WTC11 (cell line): ENCODE measurements at regions not wholly inside any gene's neighbourhood (a gene's known extent, or its start where the extent isn't known, plus 50 kb on each side); places are given as distances from the start of the nearest gene placed in this dataset.

Experiments used
- ATAC-seq: fragments of 200-7000 bp; cut with Tn5 transposase; 2 replicates; pipeline ENCODE4 v1.10.0; 2021; ENCODE audit warnings: mild to moderate bottlenecking, moderate library complexity
- CTCF ChIA-PET: fragments of 300-600 bp; sonication (Branson Sonifier 250); formaldehyde crosslinking; loops from one replicate; lab custom pipeline; 2021; ENCODE audit warnings: antibody characterized with exemption; lab: Charles Lee
- POLR2A ChIA-PET: fragments of 350-600 bp; sonication (Branson Sonifier 250); formaldehyde crosslinking; loops from one replicate; lab custom pipeline; 2021; ENCODE audit warnings: antibody characterized with exemption; lab: Charles Lee
- DNase-seq: peaks from one replicate; pipeline ENCODE4 v3.0.0; 2021; ENCODE audit warnings: low spot score
- H3K27ac Mint-ChIP-seq: 2 replicates; pipeline ENCODE4 v1.8.0; 2021; ENCODE audit warnings: mixed read lengths
- H3K27me3 Mint-ChIP-seq: 2 replicates; pipeline ENCODE4 v1.8.0; 2021; ENCODE audit warnings: low read depth, mild to moderate bottlenecking, moderate library complexity, mixed read lengths
- H3K36me3 Mint-ChIP-seq: 2 replicates; pipeline ENCODE4 v1.8.0; 2021; ENCODE audit warnings: mixed read lengths
- H3K4me1 Mint-ChIP-seq: 2 replicates; pipeline ENCODE4 v1.8.0; 2022; ENCODE audit warnings: mixed read lengths
- H3K4me3 Mint-ChIP-seq: 2 replicates; pipeline ENCODE4 v1.8.0; 2021; ENCODE audit warnings: mild to moderate bottlenecking, moderate library complexity, mixed read lengths
- H3K9me3 Mint-ChIP-seq: 2 replicates; pipeline ENCODE4 v1.8.0; 2021; ENCODE audit warnings: mixed read lengths
- CBFB ChIP-seq: sonication (generic); formaldehyde crosslinking; IDR thresholded peaks from 2 replicates; pipeline ENCODE4 v1.8.1; 2022; ENCODE audit warnings: mild to moderate bottlenecking, low read depth, missing genetic modification reagents
- FOXJ3 ChIP-seq: sonication (generic); formaldehyde crosslinking; IDR thresholded peaks from 2 replicates; pipeline ENCODE4 v1.9.0; 2021; ENCODE audit warnings: missing genetic modification reagents, mild to moderate bottlenecking, borderline replicate concordance
- GTF2I ChIP-seq: fragments of 250-450 bp; sonication (Bioruptor Pico); conservative IDR thresholded peaks from 2 replicates; pipeline ENCODE4 v1.4.0; 2021; ENCODE audit warnings: mild to moderate bottlenecking
- MYBL2 ChIP-seq: sonication (generic); formaldehyde crosslinking; IDR thresholded peaks from 2 replicates; pipeline ENCODE4 v1.8.1; 2023; ENCODE audit warnings: mild to moderate bottlenecking, moderate library complexity, missing genetic modification reagents
- NR2C2 ChIP-seq: sonication (generic); formaldehyde crosslinking; IDR thresholded peaks from 2 replicates; pipeline ENCODE4 v1.8.0; 2022; ENCODE audit warnings: mild to moderate bottlenecking, missing genetic modification reagents
- NR3C1 ChIP-seq: sonication (generic); formaldehyde crosslinking; conservative IDR thresholded peaks from 2 replicates; pipeline ENCODE4 v1.8.1; 2023; ENCODE audit warnings: low read depth, mild to moderate bottlenecking, missing genetic modification reagents
- OVOL2 ChIP-seq: fragments of 250-450 bp; sonication (Bioruptor Pico); IDR thresholded peaks from 2 replicates; pipeline ENCODE4 v1.9.0; 2021; ENCODE audit warnings: mild to moderate bottlenecking, borderline replicate concordance
- RELA ChIP-seq: sonication (generic); formaldehyde crosslinking; IDR thresholded peaks from 2 replicates; pipeline ENCODE4 v1.8.1; 2022; ENCODE audit warnings: missing genetic modification reagents, mild to moderate bottlenecking, borderline replicate concordance
- TEAD1 ChIP-seq: sonication (generic); formaldehyde crosslinking; IDR thresholded peaks from 2 replicates; pipeline ENCODE4 v1.8.0; 2022; ENCODE audit warnings: mild to moderate bottlenecking, missing genetic modification reagents
- ZNF232 ChIP-seq: sonication (generic); formaldehyde crosslinking; IDR thresholded peaks from 2 replicates; pipeline ENCODE4 v1.8.0; 2022; ENCODE audit warnings: mild to moderate bottlenecking, missing genetic modification reagents
- TF ChIP-seq, protein P1 (sequence below): fragments of 250-450 bp; sonication (Bioruptor Pico); IDR thresholded peaks from 2 replicates; pipeline ENCODE4 v1.9.0; 2021; ENCODE audit warnings: mild to moderate bottlenecking
- TF ChIP-seq, protein P2 (sequence below): sonication (generic); formaldehyde crosslinking; IDR thresholded peaks from 2 replicates; pipeline ENCODE4 v1.8.1; 2023; ENCODE audit warnings: mild to moderate bottlenecking, missing genetic modification reagents
- TF ChIP-seq, protein P3 (sequence below): sonication (generic); formaldehyde crosslinking; IDR thresholded peaks from 2 replicates; pipeline ENCODE4 v1.8.1; 2023; ENCODE audit warnings: mild to moderate bottlenecking, missing genetic modification reagents, moderate library complexity
- TF ChIP-seq, protein P4 (sequence below): sonication (generic); formaldehyde crosslinking; IDR thresholded peaks from 2 replicates; pipeline ENCODE4 v1.8.0; 2022; ENCODE audit warnings: mild to moderate bottlenecking, missing genetic modification reagents
- TF ChIP-seq, protein P5 (sequence below): sonication (generic); formaldehyde crosslinking; IDR thresholded peaks from 2 replicates; pipeline ENCODE4 v1.8.0; 2023; ENCODE audit warnings: mild to moderate bottlenecking, missing genetic modification reagents
- TF ChIP-seq, protein P6 (sequence below): sonication (generic); formaldehyde crosslinking; IDR thresholded peaks from 2 replicates; pipeline ENCODE4 v1.8.0; 2022; ENCODE audit warnings: mild to moderate bottlenecking, missing genetic modification reagents
- TF ChIP-seq, protein P7 (sequence below): sonication (generic); formaldehyde crosslinking; conservative IDR thresholded peaks from 2 replicates; pipeline ENCODE4 v1.8.1; 2023; ENCODE audit warnings: mild to moderate bottlenecking, low read depth, missing genetic modification reagents, moderate library complexity

DNA sequence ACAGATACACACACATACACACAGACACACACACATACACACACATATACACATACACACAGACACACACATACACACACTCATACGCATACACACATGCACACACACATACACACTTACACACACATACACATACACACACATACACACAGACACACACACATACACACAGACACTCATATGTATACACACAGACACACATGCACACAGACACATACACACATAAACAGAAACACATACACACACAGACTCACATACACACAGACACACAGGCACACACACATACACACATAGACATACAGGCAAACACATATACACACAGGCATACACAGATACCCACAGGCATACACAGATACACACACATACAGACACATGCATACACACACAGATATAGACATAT is 143.9 kb upstream of the LYZL2 start (continued):
- TF ChIP-seq, protein P1, sequence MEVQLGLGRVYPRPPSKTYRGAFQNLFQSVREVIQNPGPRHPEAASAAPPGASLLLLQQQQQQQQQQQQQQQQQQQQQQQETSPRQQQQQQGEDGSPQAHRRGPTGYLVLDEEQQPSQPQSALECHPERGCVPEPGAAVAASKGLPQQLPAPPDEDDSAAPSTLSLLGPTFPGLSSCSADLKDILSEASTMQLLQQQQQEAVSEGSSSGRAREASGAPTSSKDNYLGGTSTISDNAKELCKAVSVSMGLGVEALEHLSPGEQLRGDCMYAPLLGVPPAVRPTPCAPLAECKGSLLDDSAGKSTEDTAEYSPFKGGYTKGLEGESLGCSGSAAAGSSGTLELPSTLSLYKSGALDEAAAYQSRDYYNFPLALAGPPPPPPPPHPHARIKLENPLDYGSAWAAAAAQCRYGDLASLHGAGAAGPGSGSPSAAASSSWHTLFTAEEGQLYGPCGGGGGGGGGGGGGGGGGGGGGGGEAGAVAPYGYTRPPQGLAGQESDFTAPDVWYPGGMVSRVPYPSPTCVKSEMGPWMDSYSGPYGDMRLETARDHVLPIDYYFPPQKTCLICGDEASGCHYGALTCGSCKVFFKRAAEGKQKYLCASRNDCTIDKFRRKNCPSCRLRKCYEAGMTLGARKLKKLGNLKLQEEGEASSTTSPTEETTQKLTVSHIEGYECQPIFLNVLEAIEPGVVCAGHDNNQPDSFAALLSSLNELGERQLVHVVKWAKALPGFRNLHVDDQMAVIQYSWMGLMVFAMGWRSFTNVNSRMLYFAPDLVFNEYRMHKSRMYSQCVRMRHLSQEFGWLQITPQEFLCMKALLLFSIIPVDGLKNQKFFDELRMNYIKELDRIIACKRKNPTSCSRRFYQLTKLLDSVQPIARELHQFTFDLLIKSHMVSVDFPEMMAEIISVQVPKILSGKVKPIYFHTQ (CRISPR knock-in tag), result no peak
- TF ChIP-seq TEAD1 (no peak), FOXJ3 (CRISPR knock-in tag) (no peak), OVOL2 (CRISPR knock-in tag) (no peak)
- TF ChIP-seq, protein P2, sequence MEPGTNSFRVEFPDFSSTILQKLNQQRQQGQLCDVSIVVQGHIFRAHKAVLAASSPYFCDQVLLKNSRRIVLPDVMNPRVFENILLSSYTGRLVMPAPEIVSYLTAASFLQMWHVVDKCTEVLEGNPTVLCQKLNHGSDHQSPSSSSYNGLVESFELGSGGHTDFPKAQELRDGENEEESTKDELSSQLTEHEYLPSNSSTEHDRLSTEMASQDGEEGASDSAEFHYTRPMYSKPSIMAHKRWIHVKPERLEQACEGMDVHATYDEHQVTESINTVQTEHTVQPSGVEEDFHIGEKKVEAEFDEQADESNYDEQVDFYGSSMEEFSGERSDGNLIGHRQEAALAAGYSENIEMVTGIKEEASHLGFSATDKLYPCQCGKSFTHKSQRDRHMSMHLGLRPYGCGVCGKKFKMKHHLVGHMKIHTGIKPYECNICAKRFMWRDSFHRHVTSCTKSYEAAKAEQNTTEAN (CRISPR knock-in tag), result no peak

DNA sequence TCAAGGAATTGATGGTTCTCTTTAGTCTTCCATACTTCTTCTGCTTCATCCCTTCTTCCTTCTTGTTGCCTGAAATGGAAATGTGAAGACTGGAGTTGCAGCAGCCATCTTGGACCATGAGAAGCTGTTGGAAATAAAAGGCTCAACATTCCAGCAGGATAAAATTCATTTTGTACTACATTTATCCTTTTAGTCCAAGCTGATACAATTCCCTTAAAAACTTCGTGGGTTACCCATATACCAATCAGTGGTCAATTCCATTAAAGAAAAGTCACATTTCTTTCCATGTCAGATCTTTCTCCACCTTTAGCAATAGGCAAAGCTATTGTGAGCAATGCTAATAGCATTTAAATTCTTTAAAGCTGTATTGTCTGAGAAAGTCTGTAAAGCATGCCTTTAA is 141.3 kb upstream of the LYZL2 start:
- no peak overlapping the region for H3K27ac Mint-ChIP-seq
- TF ChIP-seq GTF2I (CRISPR knock-in tag), result peak; percentile 69; the same call in 1 of the 2 replicates
- TF ChIP-seq, protein P3, sequence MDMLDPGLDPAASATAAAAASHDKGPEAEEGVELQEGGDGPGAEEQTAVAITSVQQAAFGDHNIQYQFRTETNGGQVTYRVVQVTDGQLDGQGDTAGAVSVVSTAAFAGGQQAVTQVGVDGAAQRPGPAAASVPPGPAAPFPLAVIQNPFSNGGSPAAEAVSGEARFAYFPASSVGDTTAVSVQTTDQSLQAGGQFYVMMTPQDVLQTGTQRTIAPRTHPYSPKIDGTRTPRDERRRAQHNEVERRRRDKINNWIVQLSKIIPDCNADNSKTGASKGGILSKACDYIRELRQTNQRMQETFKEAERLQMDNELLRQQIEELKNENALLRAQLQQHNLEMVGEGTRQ (CRISPR knock-in tag), result no peak

DNA sequence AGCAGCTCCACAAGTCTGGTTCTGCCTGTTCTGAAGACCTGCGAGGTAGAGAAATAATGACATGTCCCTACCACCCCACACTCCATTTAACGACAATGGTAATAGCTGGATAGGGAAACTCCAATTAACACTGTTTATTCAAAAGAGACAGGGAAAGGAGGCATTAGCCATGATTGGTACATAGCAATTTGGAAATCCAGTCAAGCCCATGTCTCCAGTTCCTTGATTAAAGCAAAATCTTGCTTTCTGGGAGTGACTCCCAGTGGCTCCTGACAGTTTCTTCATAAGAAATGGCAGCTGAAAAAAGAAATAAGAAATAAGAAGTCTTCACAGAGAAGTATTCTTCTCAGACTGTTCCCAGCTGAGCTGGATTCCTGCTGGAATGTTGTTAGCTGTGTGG is 140.7 kb upstream of the LYZL2 start:
- H3K4me1 Mint-ChIP-seq, result no peaks in the 10 kb centered on the region
- no peak overlapping the region for H3K27ac Mint-ChIP-seq
- H3K27me3 Mint-ChIP-seq, result peaks cover 14% of the 10 kb centered on the region
- H3K36me3 Mint-ChIP-seq, result peaks cover 40% of the 10 kb centered on the region
- no peak for ATAC-seq
- TF ChIP-seq ZNF232 (no peak), CBFB (CRISPR knock-in tag) (no peak), MYBL2 (no peak), RELA (CRISPR knock-in tag) (no peak), NR3C1 (no peak), NR2C2 (CRISPR knock-in tag) (no peak)
- TF ChIP-seq, protein P4, sequence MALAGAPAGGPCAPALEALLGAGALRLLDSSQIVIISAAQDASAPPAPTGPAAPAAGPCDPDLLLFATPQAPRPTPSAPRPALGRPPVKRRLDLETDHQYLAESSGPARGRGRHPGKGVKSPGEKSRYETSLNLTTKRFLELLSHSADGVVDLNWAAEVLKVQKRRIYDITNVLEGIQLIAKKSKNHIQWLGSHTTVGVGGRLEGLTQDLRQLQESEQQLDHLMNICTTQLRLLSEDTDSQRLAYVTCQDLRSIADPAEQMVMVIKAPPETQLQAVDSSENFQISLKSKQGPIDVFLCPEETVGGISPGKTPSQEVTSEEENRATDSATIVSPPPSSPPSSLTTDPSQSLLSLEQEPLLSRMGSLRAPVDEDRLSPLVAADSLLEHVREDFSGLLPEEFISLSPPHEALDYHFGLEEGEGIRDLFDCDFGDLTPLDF (CRISPR knock-in tag), result no peak
- TF ChIP-seq, protein P5, sequence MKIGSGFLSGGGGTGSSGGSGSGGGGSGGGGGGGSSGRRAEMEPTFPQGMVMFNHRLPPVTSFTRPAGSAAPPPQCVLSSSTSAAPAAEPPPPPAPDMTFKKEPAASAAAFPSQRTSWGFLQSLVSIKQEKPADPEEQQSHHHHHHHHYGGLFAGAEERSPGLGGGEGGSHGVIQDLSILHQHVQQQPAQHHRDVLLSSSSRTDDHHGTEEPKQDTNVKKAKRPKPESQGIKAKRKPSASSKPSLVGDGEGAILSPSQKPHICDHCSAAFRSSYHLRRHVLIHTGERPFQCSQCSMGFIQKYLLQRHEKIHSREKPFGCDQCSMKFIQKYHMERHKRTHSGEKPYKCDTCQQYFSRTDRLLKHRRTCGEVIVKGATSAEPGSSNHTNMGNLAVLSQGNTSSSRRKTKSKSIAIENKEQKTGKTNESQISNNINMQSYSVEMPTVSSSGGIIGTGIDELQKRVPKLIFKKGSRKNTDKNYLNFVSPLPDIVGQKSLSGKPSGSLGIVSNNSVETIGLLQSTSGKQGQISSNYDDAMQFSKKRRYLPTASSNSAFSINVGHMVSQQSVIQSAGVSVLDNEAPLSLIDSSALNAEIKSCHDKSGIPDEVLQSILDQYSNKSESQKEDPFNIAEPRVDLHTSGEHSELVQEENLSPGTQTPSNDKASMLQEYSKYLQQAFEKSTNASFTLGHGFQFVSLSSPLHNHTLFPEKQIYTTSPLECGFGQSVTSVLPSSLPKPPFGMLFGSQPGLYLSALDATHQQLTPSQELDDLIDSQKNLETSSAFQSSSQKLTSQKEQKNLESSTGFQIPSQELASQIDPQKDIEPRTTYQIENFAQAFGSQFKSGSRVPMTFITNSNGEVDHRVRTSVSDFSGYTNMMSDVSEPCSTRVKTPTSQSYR (CRISPR knock-in tag), result no peak
- TF ChIP-seq, protein P6, sequence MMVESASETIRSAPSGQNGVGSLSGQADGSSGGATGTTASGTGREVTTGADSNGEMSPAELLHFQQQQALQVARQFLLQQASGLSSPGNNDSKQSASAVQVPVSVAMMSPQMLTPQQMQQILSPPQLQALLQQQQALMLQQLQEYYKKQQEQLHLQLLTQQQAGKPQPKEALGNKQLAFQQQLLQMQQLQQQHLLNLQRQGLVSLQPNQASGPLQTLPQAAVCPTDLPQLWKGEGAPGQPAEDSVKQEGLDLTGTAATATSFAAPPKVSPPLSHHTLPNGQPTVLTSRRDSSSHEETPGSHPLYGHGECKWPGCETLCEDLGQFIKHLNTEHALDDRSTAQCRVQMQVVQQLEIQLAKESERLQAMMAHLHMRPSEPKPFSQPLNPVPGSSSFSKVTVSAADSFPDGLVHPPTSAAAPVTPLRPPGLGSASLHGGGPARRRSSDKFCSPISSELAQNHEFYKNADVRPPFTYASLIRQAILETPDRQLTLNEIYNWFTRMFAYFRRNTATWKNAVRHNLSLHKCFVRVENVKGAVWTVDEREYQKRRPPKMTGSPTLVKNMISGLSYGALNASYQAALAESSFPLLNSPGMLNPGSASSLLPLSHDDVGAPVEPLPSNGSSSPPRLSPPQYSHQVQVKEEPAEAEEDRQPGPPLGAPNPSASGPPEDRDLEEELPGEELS (CRISPR knock-in tag), result no peak
- TF ChIP-seq, protein P7, sequence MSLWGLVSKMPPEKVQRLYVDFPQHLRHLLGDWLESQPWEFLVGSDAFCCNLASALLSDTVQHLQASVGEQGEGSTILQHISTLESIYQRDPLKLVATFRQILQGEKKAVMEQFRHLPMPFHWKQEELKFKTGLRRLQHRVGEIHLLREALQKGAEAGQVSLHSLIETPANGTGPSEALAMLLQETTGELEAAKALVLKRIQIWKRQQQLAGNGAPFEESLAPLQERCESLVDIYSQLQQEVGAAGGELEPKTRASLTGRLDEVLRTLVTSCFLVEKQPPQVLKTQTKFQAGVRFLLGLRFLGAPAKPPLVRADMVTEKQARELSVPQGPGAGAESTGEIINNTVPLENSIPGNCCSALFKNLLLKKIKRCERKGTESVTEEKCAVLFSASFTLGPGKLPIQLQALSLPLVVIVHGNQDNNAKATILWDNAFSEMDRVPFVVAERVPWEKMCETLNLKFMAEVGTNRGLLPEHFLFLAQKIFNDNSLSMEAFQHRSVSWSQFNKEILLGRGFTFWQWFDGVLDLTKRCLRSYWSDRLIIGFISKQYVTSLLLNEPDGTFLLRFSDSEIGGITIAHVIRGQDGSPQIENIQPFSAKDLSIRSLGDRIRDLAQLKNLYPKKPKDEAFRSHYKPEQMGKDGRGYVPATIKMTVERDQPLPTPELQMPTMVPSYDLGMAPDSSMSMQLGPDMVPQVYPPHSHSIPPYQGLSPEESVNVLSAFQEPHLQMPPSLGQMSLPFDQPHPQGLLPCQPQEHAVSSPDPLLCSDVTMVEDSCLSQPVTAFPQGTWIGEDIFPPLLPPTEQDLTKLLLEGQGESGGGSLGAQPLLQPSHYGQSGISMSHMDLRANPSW (CRISPR knock-in tag), result no peak
- TF ChIP-seq, all 79 proteins: peak for 0
- no peak overlapping the region for H3K4me3 Mint-ChIP-seq
- H3K9me3 Mint-ChIP-seq, result peaks cover 46% of the 10 kb centered on the region
- DNase-seq, result no peak
- ChIA-PET POLR2A (no interaction called here), CTCF (no interaction called here)

More for the DNA sequence above, 141.3 kb upstream of the LYZL2 start:
- POLR2A ChIA-PET, result no interaction called here
- CTCF ChIA-PET, result no interaction called here
- peaks cover 46% of the 10 kb centered on the region for H3K9me3 Mint-ChIP-seq
- H3K27me3 Mint-ChIP-seq, result peaks cover 14% of the 10 kb centered on the region
- ATAC-seq, result no peak
- H3K36me3 Mint-ChIP-seq, result peaks cover 40% of the 10 kb centered on the region
- no peaks in the 10 kb centered on the region for H3K4me1 Mint-ChIP-seq
- no peak overlapping the region for H3K4me3 Mint-ChIP-seq
- DNase-seq, result no peak
